ENCODE measurements at regions not wholly inside any gene's neighbourhood (a gene's known extent, or its start where the extent isn't known, plus 50 kb on each side); places are given as distances from the start of the nearest gene placed in this dataset.

- DNase-seq (ENCODE audit: low read depth), result no peak
These were observed 372.7 kb downstream of the ICE1 start for GRCh38 chr5:5795074-5795771.

- DNase-seq (ENCODE audit: low read depth), result no peak
These were observed 371.7 kb downstream of the ICE1 start for GRCh38 chr5:5794118-5794560.

GRCh38 chr5:5793242-5794117, 371.0 kb downstream of the ICE1 start:
- no peak for DNase-seq (ENCODE audit: low read depth)

GRCh38 chr5:5792106-5792505, 369.6 kb downstream of the ICE1 start:
- no peak for DNase-seq (ENCODE audit: low read depth)

- no peak for DNase-seq (ENCODE audit: low read depth)
These were observed 366.3 kb downstream of the ICE1 start for GRCh38 chr5:5788793-5789192.

- DNase-seq (ENCODE audit: low read depth), result no peak
These were observed 364.9 kb downstream of the ICE1 start for GRCh38 chr5:5787373-5787772.

- no peak for DNase-seq (ENCODE audit: low read depth)
These were observed 361.6 kb downstream of the ICE1 start for GRCh38 chr5:5784101-5784500.

GRCh38 chr5:5783021-5783420, 360.5 kb downstream of the ICE1 start:
- DNase-seq (ENCODE audit: low read depth), result no peak

- DNase-seq (ENCODE audit: low read depth), result no peak
These were observed 359.9 kb downstream of the ICE1 start for GRCh38 chr5:5782402-5782801.

GRCh38 chr5:5781335-5781734, 358.9 kb downstream of the ICE1 start:
- no peak for DNase-seq (ENCODE audit: low read depth)

GRCh38 chr5:5780253-5780652, 357.8 kb downstream of the ICE1 start:
- DNase-seq (ENCODE audit: low read depth), result no peak

GRCh38 chr5:5777013-5777412, 354.5 kb downstream of the ICE1 start:
- no peak for DNase-seq (ENCODE audit: low read depth)

- no peak for DNase-seq (ENCODE audit: low read depth)
These were observed 349.7 kb downstream of the ICE1 start for GRCh38 chr5:5772202-5772601.

- no peak for DNase-seq (ENCODE audit: low read depth)
These were observed 348.3 kb downstream of the ICE1 start for GRCh38 chr5:5770825-5771224.

- DNase-seq (ENCODE audit: low read depth), result no peak
These were observed 344.9 kb downstream of the ICE1 start for GRCh38 chr5:5767286-5767928.

GRCh38 chr5:5765066-5765850, 342.8 kb downstream of the ICE1 start:
- DNase-seq (ENCODE audit: low read depth), result no peak

- DNase-seq (ENCODE audit: low read depth), result no peak
These were observed 341.8 kb downstream of the ICE1 start for GRCh38 chr5:5764246-5764645.

GRCh38 chr5:5756762-5757161, 334.3 kb downstream of the ICE1 start:
- DNase-seq (ENCODE audit: low read depth), result no peak

- DNase-seq (ENCODE audit: low read depth), result no peak
These were observed 333.4 kb downstream of the ICE1 start for GRCh38 chr5:5755888-5756287.

GRCh38 chr5:5752844-5753243, 330.4 kb downstream of the ICE1 start:
- no peak for DNase-seq (ENCODE audit: low read depth)

- DNase-seq (ENCODE audit: low read depth), result no peak
These were observed 329.5 kb downstream of the ICE1 start for GRCh38 chr5:5751987-5752386.

GRCh38 chr5:5751498-5751897, 329.0 kb downstream of the ICE1 start:
- no peak for DNase-seq (ENCODE audit: low read depth)
